C4-2B (cell line): ENCODE measurements at regions not wholly inside any gene's neighbourhood (a gene's known extent, or its start where the extent isn't known, plus 50 kb on each side); places are given as distances from the start of the nearest gene placed in this dataset.

Experiments used
- H3K27ac ChIP-seq: fragments of 450-650 bp; 2 replicates; pipeline ENCODE4 v1.5.1; 2017
- ZFX ChIP-seq: fragments of 450-650 bp; IDR thresholded peaks from 2 replicates; pipeline ENCODE4 v1.6.1; 2017
- TF ChIP-seq, protein P1 (sequence below): fragments of 450-650 bp; conservative IDR thresholded peaks from 2 replicates; pipeline ENCODE4 v1.5.1; 2017; ENCODE audit warnings: mild to moderate bottlenecking

DNA sequence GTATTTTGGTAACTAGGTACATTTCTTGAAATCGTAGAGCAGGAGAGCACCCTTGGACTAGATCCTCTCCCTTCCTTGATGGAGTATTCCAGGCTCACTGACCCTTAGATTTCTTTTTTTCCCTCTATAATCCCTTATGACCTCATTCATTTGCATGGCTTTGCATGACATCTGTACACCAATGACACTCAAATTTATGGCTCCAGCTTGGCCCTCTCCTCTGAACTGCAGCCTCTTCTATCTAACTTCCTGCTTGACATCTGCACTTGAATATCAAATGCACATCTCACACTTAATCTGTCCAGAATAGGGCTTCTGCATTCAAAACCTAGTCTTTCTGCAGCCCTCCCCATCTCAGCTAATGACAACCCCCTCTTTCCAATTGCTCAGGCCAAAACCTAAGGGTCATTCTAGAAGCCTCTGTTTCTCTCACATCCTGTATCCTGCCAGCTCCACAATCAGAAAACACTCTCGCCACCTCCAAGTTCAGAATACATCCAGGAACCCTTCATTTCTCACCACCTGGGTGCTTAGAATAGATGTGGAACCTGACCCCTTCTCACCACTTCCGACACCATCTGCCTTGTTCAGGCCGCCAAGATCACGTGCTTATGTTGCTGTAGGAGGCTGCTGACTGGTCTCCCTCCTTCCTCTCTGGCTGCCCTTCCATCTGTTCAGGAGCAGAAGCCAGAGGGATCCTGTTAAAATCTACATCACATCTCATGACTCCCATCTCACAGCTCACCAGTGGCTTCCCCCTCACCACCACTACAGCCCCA lies 138.9 kb upstream of the MTNR1B start:
- H3K27ac ChIP-seq: no peak overlapping the region
- TF ChIP-seq, protein P1, sequence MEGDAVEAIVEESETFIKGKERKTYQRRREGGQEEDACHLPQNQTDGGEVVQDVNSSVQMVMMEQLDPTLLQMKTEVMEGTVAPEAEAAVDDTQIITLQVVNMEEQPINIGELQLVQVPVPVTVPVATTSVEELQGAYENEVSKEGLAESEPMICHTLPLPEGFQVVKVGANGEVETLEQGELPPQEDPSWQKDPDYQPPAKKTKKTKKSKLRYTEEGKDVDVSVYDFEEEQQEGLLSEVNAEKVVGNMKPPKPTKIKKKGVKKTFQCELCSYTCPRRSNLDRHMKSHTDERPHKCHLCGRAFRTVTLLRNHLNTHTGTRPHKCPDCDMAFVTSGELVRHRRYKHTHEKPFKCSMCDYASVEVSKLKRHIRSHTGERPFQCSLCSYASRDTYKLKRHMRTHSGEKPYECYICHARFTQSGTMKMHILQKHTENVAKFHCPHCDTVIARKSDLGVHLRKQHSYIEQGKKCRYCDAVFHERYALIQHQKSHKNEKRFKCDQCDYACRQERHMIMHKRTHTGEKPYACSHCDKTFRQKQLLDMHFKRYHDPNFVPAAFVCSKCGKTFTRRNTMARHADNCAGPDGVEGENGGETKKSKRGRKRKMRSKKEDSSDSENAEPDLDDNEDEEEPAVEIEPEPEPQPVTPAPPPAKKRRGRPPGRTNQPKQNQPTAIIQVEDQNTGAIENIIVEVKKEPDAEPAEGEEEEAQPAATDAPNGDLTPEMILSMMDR: no peak
- TF ChIP-seq ZFX: no peak

DNA sequence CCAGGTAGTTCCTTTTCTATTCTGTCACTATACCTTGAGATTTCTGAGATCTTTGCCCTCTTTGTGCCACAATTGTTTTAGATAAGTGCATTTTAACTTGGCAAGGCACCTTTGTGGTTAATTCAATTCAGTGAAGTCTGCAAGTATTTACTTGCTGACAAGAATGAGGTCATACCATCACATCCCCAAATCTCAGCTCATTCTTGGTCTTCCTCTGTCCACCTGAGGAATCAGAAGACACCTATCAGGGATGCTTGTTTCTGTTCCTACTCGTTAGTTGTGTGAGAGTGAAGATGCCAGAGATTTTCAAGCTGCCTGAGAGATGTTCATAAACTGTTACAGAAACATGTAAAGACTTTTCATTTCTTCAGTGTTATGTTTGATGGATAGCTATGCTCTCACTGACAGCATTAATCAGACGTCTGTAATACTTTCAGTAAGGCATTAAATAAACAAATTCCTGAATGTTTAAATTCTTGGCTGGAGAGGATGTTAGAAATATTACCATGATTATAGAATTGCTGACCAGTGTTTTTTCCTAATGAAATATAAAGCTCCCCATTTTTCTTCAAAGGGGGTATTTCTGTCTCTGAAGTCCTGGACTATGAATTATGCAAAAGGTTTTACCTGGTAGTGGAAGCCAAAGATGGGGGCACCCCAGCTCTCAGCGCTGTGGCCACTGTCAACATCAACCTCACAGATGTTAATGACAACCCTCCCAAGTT lies 135.0 kb upstream of the MTNR1B start:
- no peak overlapping the region for H3K27ac ChIP-seq
- TF ChIP-seq ZFX: no peak
- TF ChIP-seq, protein P1: no peak

DNA sequence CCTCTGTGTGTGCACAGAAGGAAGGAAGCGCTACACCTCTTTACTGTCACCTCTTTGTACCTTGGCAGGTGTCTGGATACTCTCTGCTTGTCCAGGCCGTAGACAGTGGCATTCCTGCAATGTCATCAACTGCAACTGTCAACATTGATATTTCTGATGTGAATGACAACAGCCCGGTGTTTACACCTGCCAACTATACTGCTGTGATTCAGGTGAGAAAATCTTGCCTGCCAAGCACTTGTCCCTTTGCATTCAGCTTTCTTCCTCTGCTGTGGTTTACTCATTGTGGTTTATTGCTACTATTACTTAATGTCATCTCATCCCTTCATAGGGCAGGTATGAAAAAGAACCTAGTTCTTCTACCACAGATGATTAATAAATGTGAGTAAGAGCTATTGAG lies 131.9 kb upstream of the MTNR1B start:
- TF ChIP-seq ZFX: no peak
- TF ChIP-seq, protein P1: no peak
- H3K27ac ChIP-seq: no peak overlapping the region

DNA sequence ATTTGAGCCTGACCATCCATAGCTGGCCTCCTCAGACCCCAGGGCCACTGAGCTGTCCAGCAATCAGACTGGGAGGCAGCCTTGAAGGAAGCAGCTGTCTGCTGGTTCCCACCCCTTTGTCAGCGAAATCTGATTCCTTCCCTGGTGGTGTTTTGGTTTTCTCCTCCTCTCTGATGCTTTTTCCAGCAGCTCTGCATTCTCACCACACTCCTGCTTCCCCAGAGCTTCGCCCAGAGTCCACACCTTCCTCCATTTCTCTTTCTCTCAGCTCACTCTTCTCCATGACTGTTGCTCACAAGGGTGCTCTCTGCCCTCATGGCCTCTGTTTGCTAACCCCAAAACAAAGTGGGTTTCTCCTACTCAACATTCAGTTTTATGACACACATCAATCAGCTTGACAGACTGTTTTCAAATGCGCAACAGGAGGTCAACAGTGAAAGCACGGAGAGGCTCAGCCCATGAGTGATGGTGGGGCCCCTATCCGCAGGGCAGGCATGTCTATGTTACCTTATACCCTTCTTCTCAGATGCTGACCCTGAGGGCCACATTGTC lies 130.6 kb upstream of the MTNR1B start:
- no peak for TF ChIP-seq ZFX
- TF ChIP-seq, protein P1: no peak
- H3K27ac ChIP-seq: no peak overlapping the region

DNA sequence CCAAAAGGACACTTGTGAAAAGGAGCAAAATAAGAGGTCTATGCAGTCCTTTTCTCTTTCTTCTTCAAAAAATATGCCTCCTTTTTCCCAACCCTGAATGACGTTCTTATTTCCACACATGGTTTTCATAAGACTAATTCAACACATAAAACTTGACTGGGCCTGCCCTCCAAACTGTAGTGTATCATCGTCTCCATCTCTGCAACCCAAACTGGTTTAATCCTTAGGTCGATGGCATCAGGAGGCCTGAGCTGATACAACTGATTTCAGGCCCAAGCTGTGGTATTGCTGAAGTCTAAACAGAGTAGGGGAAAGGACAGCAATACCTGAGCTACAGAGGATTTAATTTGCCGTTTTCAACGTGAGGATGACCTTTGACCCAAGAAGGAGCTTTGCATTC lies 130.0 kb upstream of the MTNR1B start:
- no peak overlapping the region for H3K27ac ChIP-seq
- TF ChIP-seq ZFX: no peak
- TF ChIP-seq, protein P1: no peak

DNA sequence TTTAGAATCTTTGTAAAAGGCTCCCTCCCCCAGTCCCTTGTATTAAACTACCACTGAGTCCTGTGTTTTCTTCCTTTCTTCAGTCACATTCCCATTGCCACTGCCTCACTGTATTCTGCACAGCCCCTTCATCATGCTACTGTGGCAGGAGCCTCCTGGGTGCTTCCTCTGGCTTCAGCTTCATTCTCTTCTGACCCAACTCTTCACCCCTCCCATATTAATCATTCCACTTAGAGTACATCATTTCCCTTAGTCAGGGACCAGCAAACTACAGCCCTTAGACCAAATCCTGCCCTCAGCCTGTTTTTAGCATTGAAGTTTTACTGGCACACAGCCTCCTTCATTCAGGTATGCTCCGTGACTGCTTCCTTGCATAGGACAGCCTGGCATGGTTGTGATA lies 127.7 kb upstream of the MTNR1B start:
- TF ChIP-seq ZFX: no peak
- TF ChIP-seq, protein P1: no peak

DNA sequence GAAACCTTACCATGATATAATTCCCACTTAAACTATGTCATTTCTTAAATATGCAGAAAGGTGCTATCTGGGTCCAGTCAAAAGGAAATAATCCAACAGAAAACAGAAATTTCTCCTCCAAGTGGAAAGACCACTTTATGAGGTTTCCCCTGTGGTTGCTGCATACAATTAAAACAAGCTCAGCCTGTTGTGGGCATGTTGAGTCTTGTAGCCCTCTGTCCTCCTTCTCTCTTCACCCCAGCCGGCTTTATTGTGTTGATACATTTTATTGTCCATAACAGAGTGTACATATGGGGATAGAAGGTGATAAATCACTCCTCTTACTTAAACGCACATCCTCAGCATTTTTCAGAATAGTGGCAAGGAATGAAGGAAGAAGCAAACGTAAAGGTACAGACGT lies 126.0 kb upstream of the MTNR1B start:
- TF ChIP-seq, protein P1: no peak
- no peak for TF ChIP-seq ZFX
- H3K27ac ChIP-seq: no peak overlapping the region

More for the DNA sequence above, 127.7 kb upstream of the MTNR1B start:
- no peak overlapping the region for H3K27ac ChIP-seq
